ENCODE measurements at regions not wholly inside any gene's neighbourhood (a gene's known extent, or its start where the extent isn't known, plus 50 kb on each side); places are given as distances from the start of the nearest gene placed in this dataset.

DNA sequence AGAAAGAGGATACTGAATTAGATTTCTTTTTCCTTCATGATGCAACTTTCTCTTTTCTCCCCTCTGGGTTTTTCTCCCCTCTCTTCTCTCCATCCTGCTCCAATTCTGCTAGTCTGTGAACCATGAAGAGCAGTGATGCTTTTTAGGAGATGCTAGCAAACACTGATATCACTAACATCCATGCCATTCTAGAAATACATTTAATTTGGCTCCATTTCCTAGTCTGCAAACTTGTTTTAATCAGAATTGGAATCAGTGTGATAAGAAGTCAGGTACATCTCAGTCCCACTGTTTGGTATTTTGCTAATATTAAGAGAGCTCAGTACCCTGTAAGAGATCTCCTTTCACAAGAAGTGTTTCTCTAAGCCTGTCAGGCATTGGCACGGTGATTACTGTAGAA is 437.1 kb downstream of the RWDD3 start:
- TF ChIP-seq, protein P1, sequence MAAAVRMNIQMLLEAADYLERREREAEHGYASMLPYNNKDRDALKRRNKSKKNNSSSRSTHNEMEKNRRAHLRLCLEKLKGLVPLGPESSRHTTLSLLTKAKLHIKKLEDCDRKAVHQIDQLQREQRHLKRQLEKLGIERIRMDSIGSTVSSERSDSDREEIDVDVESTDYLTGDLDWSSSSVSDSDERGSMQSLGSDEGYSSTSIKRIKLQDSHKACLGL (CRISPR knock-in tag; IDR thresholded peaks at IDR 0.05; ENCODE audit: borderline replicate concordance, poor library complexity, severe bottlenecking), result no peak
- TF ChIP-seq, protein P2, sequence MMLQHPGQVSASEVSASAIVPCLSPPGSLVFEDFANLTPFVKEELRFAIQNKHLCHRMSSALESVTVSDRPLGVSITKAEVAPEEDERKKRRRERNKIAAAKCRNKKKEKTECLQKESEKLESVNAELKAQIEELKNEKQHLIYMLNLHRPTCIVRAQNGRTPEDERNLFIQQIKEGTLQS (IDR thresholded peaks at IDR 0.05), result no peak
- TF ChIP-seq, protein P2 (CRISPR knock-in tag; conservative IDR thresholded peaks at IDR 0.05), result no peak
- TF ChIP-seq MAFK (IDR thresholded peaks at IDR 0.05; ENCODE audit: low read length), result no peak
- TF ChIP-seq CHD4 (IDR thresholded peaks at IDR 0.05; ENCODE audit: insufficient read depth, insufficient replicate concordance, low read depth, low read length, poor library complexity, severe bottlenecking), result no peak
- no peak for TF ChIP-seq MAFG (tag; conservative IDR thresholded peaks at IDR 0.05)
- TF ChIP-seq GABPB2 (CRISPR knock-in tag; conservative IDR thresholded peaks at IDR 0.05), result no peak
- no peak for TF ChIP-seq ZNF184 (CRISPR knock-in tag; IDR thresholded peaks at IDR 0.05)
- no peak for TF ChIP-seq PCBP2 (IDR thresholded peaks at IDR 0.05; ENCODE audit: low read depth, low read length, poor library complexity, severe bottlenecking)
- TF ChIP-seq IRF1 (CRISPR knock-in tag; IDR thresholded peaks at IDR 0.05; ENCODE audit: borderline replicate concordance), result no peak
- no peak for TF ChIP-seq STAG1 (CRISPR knock-in tag; IDR thresholded peaks at IDR 0.05; ENCODE audit: borderline replicate concordance)
- no peak for TF ChIP-seq TBP (optimal IDR thresholded peaks at IDR 0.05; ENCODE audit: low read depth, low read length)
- no peak for TF ChIP-seq BHLHE40 (IDR thresholded peaks at IDR 0.05; ENCODE audit: low read length)
